MM.1S (cell line): ENCODE measurements at regions not wholly inside any gene's neighbourhood (a gene's known extent, or its start where the extent isn't known, plus 50 kb on each side); places are given as distances from the start of the nearest gene placed in this dataset.

Experiments
- CTCF ChIP-seq: fragments of 300-600 bp; sonication (generic); IDR thresholded peaks from 2 replicates; pipeline ENCODE4 v1.5.1; 2016; ENCODE audit warnings: antibody characterized with exemption, low read length, mixed read lengths
- EZH2 ChIP-seq: fragments of 300-600 bp; sonication (generic); optimal IDR thresholded peaks from 2 replicates; pipeline ENCODE3; 2017; ENCODE audit warnings: low read depth, mild to moderate bottlenecking, antibody characterized with exemption, low read length, mixed read lengths

GRCh38 chr14:82778008-82778590, 1244.4 kb upstream of the SEL1L start:
- TF ChIP-seq CTCF (no peak), EZH2 (no peak)
